Activated CD8-positive, alpha-beta memory T cell treated with anti-CD3 and anti-CD28 coated beads for 36 hours (primary cell): ENCODE measurements at regions not wholly inside any gene's neighbourhood (a gene's known extent, or its start where the extent isn't known, plus 50 kb on each side); places are given as distances from the start of the nearest gene placed in this dataset.

ENCODE experiments used
- CTCF ChIA-PET: fragments of 350-600 bp; sonication (Branson Sonifier 250); formaldehyde crosslinking; loops from one replicate; lab custom pipeline; 2021; ENCODE audit warnings: antibody characterized with exemption; lab: Charles Lee
- POLR2A ChIA-PET: fragments of 350-600 bp; sonication (Branson Sonifier 250); formaldehyde crosslinking; loops from one replicate; lab custom pipeline; 2021; ENCODE audit warnings: antibody characterized with exemption; lab: Charles Lee

GRCh38 chr10:30770229-30770628 is 140.7 kb upstream of the LYZL2 start:
- ChIA-PET CTCF (no interaction called here), POLR2A (no interaction called here)

DNA sequence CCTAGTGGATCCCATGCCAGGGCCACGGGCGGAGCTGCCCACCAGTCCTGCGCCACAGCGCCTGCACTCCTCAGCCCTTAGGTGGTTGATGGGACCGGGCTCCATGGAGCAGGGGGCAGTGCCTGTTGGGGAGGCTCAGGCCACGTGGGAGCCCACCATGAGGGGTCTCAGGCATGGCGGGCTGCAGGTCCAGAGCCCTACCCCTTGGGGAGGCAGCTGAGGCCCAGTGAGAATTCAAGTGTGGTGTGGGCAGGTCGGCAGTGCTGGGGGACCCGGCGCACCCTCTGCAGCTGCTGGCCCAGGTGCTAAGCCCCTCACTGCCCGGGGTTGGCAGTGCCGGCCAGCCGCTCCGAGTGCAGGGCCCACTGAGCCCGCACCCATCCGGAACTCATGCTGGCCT is 139.8 kb upstream of the LYZL2 start:
- POLR2A ChIA-PET, result no interaction called here
- CTCF ChIA-PET, result interaction anchor here (0.8 kb wide), 1 partner anchor 18 kb away, joined by 4 read pairs; no protein-coding TSS in a partner anchor

DNA sequence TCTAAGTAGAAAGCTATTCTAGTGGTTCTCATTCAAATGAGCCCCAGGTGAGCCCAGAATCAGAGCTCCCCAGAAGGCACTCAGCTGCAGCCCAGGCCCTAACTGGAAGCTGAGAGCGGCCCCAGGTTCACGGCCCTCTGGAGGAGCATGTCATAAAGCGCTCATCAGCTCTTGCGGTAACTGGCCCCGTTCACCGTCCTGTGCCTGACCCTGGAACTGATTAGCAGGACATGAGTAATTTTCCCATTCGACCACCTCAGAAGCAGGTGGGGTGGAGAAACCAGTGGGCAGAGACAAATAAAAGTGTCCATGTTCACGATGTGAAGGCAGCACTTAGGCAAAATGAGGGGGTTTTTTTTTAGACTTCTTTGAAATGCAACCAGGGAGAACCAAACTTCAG is 136.1 kb upstream of the LYZL2 start:
- ChIA-PET CTCF (interaction anchor here (1.1 kb wide), 1 partner anchor 9 kb away, joined by 3 read pairs; no protein-coding TSS in a partner anchor), POLR2A (interaction anchor here (0.6 kb wide), 1 partner anchor 1181 kb away, joined by 5 read pairs; no protein-coding TSS in a partner anchor)

GRCh38 chr10:30765022-30765615 is 135.6 kb upstream of the LYZL2 start:
- ChIA-PET CTCF (interaction anchor here (1.1 kb wide), 1 partner anchor 9 kb away, joined by 3 read pairs; no protein-coding TSS in a partner anchor), POLR2A (interaction anchor here (0.6 kb wide), 1 partner anchor 1181 kb away, joined by 5 read pairs; no protein-coding TSS in a partner anchor)

DNA sequence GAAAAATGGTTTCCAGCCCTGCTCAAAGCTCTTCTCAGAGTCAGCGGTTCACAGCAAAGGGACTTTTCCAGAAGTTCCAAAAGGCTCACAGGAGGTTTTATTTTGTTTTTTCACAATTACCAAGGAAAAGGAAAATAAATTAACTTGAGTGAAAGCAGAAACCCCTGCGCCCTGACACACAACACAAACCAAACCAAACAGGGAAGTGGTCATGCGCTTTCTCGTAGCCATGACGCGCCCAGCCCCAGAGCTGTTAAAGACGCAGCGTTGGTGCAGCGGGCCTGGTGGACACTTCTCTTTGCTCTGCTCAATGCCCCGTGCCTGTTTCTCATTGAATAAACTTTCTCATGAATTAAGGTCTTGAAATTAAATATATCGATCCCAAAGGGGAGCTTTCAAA is 134.4 kb upstream of the LYZL2 start:
- ChIA-PET POLR2A (no interaction called here), CTCF (interaction anchor here (3.0 kb wide), 1 partner anchor 12 kb away, joined by 10 read pairs; no protein-coding TSS in a partner anchor)

GRCh38 chr10:30762620-30763019 is 133.1 kb upstream of the LYZL2 start:
- POLR2A ChIA-PET, result no interaction called here

DNA sequence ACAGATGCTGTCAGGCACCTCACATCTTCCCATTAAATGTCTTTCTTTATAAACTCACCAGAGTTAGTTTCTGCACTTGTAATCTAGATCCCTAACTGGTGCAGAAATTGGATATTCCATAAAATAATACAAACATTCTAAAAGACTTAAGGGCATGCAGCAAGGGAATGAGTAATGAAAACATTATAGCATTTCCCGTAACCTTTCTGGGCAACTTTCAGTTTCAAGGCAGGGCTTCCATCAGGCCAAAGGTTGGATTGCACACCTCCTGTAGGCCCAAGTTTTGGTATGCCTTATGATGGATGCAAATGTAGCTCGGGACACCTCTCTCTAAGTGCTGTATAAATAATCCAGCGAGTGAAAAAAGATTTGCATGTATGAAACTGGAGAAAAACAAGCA is 129.9 kb upstream of the LYZL2 start:
- CTCF ChIA-PET, result no interaction called here
- POLR2A ChIA-PET, result no interaction called here

More at GRCh38 chr10:30762620-30763019, 133.1 kb upstream of the LYZL2 start:
- CTCF ChIA-PET, result interaction anchor here (0.7 to 3.0 kb wide), 2 partner anchors 11 to 76 kb away, joined by 3 to 10 read pairs; no protein-coding TSS in a partner anchor

GRCh38 chr10:30758338-30758737 is 128.8 kb upstream of the LYZL2 start:
- CTCF ChIA-PET, result interaction anchor here (0.6 kb wide), 1 partner anchor 306 kb away, joined by 4 read pairs; no protein-coding TSS in a partner anchor
- POLR2A ChIA-PET, result no interaction called here

- POLR2A ChIA-PET, result no interaction called here
- CTCF ChIA-PET, result no interaction called here
Observed at GRCh38 chr10:30756896-30757295, 127.3 kb upstream of the LYZL2 start.

- POLR2A ChIA-PET, result no interaction called here
- CTCF ChIA-PET, result no interaction called here
Observed at GRCh38 chr10:30756151-30756550, 126.6 kb upstream of the LYZL2 start.

DNA sequence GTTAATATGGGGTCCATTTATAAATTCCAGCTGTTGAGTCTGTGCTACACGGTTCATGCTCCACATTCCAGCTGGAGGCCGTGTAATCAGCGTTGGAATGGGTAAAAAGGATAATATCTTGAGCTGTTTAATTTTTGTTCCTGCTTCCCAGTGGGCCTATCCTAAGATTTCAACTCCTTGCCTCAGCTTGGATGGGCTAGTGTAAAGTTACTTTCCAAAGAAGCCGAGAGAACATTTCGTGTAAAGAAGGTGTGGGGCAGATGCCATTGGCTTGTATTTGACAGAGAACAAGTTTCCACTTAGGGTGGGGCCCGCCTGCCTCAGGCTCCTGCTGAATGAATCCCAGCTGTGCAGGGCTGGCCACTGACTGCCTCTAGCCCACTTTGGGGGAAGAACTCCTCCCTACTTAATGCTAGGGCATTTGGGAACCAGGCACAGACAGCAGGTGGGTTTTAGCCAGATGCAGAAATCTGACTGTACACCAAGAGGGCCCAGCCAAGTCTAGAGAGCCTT is 125.9 kb upstream of the LYZL2 start:
- ChIA-PET POLR2A (no interaction called here), CTCF (interaction anchor here (1.2 kb wide), 1 partner anchor 28 kb away, joined by 3 read pairs; no protein-coding TSS in a partner anchor)

DNA sequence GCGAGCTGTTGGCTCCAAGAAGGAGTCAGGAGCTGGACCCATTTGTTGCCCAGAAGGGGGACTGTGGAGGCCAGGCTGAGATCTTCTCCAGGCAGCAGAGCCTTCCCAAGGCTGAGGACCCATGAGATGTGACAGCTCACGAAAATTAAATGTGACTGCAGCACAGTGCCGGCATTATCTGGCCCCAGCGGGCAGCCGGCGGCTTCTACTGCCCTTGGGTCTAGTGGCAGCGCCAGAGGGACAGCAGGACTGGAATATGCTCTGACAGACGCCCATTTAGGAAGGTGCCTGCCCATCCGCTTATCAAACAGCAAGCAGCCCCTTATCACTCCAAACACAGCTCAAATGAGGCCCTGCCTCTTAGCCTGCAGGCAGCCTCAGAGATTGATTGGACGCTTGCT is 122.9 kb upstream of the LYZL2 start:
- POLR2A ChIA-PET, result interaction anchor here (0.9 kb wide), 1 partner anchor 565 kb away, joined by 5 read pairs; no protein-coding TSS in a partner anchor
- CTCF ChIA-PET, result interaction anchor here (0.6 to 2.1 kb wide), 16 partner anchors 11 to 1059 kb away, joined by 3 to 13 read pairs (median 4); no protein-coding TSS in a partner anchor

DNA sequence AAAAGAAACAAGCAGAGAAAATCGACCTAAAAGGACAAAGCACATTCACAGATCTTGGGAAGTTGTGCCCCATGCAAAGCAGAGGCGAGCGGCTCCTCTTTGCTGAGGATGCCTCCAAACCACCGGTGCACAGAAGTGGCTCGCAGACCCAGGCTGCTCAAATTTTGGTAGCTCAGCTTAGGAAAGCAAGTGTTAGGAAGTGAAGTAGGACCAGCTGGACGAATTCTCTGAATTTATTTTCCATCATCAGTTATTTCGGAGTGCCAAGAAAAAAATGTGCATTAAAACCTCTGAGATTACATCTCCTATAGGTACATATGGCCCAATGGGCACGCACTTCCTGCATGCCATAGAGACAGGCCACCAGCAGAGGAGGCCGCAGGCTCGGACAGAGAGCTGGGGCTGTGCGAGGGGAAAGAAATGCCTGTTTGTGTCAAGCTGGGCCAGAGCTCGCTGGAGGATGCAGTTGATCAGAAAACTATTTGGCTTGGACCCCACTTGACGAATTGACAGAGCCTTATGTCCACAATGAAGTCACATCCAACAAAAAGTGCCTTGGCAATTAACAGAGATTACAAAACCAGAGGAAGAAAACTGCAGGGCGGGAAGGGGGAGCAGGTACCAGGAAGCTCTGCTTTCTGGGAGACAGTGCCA is 122.3 kb upstream of the LYZL2 start:
- CTCF ChIA-PET, result interaction anchor here (0.6 to 2.1 kb wide), 18 partner anchors 11 to 1060 kb away, joined by 3 to 13 read pairs (median 4); no protein-coding TSS in a partner anchor
- POLR2A ChIA-PET, result interaction anchor here (0.9 kb wide), 1 partner anchor 566 kb away, joined by 5 read pairs; no protein-coding TSS in a partner anchor

GRCh38 chr10:30750971-30751677 is 121.6 kb upstream of the LYZL2 start:
- ChIA-PET POLR2A (no interaction called here), CTCF (interaction anchor here (0.6 to 2.1 kb wide), 12 partner anchors 12 to 1060 kb away, joined by 3 to 13 read pairs (median 4); no protein-coding TSS in a partner anchor)

DNA sequence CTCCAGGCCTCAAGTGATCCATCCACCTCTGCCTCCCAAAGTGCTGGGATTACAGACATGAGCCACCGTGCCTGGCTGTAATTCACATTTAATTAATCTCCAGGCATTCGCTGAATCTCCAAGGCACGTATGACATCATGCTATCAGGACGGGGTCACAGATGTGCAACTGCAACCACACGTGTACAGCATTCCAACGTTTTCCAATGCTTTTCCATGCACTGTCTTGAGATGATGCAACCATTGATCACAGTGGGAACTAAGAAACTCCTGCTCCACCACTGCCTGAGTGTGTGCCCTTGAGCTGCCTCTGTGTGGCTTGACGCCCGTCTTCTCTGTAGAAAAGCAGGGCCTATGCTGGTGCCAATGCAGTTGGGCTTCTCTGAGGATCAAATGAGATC is 119.8 kb upstream of the LYZL2 start:
- ChIA-PET CTCF (interaction anchor here (0.8 kb wide), 1 partner anchor 14 kb away, joined by 3 read pairs; no protein-coding TSS in a partner anchor), POLR2A (no interaction called here)

DNA sequence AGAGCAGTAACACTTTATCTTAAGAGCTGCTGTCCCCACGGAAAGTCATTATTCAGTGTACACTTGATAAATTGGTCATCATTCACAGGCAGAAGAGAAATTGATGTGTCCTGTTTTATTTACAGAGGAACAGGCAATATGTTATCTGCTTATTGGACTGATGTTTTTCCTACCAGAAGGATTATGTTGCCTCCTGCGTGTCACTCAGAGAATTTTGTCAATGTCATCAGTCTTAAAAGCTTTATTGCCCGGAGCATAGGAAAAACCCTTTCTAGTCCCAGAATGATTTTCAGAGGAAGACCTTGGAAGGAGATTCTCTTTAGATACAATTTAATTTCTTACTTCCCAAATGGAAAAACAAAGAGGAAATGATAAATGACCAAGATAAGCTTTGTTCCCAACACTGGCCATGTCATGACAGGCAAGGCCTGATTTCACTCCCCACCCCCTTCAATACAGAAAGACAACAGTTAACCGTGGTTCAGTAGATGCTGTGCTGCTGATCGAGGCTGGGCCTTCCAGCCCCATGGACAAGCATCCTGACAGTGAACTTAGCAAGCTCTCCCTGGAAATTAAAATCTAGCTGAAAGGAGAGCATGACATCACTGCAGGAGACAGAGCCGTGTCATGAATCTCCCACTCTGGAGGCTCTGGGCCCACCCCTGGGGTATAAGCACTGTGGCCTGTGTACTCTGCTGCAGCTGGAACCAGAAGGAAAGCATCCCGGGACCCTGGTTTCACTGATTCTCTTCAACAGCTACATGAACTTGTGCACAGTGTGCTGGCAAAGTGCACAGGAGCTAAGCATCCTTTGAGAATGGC is 118.8 kb upstream of the LYZL2 start:
- ChIA-PET CTCF (interaction anchor here (1.0 to 1.2 kb wide), 3 partner anchors 11 to 61 kb away, joined by 3 read pairs; no protein-coding TSS in a partner anchor), POLR2A (no interaction called here)

DNA sequence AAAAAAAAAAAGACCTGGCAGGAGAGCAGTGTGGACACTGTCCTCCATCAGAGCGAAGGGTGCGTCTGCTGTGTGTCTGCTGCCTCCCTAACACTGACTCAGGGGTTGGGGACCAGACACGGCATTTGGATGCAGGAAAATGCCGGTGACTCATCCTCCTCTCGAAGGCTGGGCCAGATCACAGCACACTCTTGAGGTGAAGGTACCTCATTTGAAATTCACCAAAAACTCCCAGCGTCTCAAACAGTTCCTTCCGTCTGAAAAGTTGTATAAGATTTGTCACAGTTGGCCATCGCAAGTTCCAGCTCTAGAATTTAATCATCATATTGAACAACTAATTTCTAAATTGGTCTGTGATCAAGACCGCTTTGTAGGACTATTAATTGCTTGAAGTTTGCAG is 118.1 kb upstream of the LYZL2 start:
- POLR2A ChIA-PET, result no interaction called here
- CTCF ChIA-PET, result interaction anchor here (1.2 kb wide), 2 partner anchors 38 to 60 kb away, joined by 3 read pairs; no protein-coding TSS in a partner anchor

DNA sequence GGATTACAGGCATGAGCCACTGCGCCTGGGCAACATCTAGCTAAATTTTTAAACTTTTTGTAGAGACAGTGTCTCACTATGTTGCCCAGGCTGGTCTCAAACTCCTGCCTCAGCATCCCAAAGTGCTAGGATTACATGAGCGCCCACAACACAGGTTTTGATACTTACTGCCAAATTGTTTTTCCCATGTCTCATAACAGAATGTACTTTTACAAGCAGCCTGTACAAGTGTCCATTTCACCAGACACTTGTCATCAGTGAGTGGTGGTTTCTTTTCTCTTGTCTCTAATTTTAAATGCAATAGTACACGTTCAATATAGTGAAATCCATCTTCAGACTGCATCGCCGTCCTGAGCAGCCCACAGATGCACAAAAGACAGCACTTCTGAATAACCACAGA is 116.4 kb upstream of the LYZL2 start:
- CTCF ChIA-PET, result interaction anchor here (0.6 to 0.9 kb wide), 3 partner anchors 12 to 1020 kb away, joined by 3 to 4 read pairs (median 3); no protein-coding TSS in a partner anchor
- POLR2A ChIA-PET, result interaction anchor here (0.7 kb wide), 1 partner anchor 65 kb away, joined by 3 read pairs; no protein-coding TSS in a partner anchor
